ENCODE measurements at regions not wholly inside any gene's neighbourhood (a gene's known extent, or its start where the extent isn't known, plus 50 kb on each side); places are given as distances from the start of the nearest gene placed in this dataset.

- Histone ChIP-seq H3K9me2 (ENCODE audit: insufficient read depth, low read length) (no peaks in the 10 kb centered on the region), H3K9me3 (ENCODE audit: low read length) (no peaks in the 10 kb centered on the region), H3K4me1 (ENCODE audit: insufficient read depth, low read length, poor library complexity, severe bottlenecking) (no peaks in the 10 kb centered on the region), H4K20me1 (ENCODE audit: insufficient read depth, low read length) (no peaks in the 10 kb centered on the region), H3K79me2 (ENCODE audit: insufficient read depth, low read depth, low read length) (no peaks in the 10 kb centered on the region), H3K4me3 (ENCODE audit: low read depth, low read length, poor library complexity, severe bottlenecking) (no peak overlapping the region), H3K4me2 (ENCODE audit: low read length) (no peak overlapping the region), H2AFZ (ENCODE audit: low read length) (no peak overlapping the region), H3K36me3 (ENCODE audit: insufficient read depth, low read length) (no peaks in the 10 kb centered on the region), H3K27ac (ENCODE audit: low read depth, low read length, poor library complexity, severe bottlenecking) (no peak overlapping the region)
- intact Hi-C loops (cut with micrococcal nuclease; ENCODE audit: unreplicated experiment), result no loop called here
- ChIA-PET POLR2A (interaction anchor here (1.9 kb wide), 1 partner anchor 11 kb away, joined by 6 read pairs; no protein-coding TSS in a partner anchor), CTCF (ENCODE audit: unreplicated experiment) (no interaction called here)
- DNase-seq (ENCODE audit: low spot score), result no peak
- TF ChIP-seq EZH2phosphoT487 (IDR thresholded peaks at IDR 0.05; ENCODE audit: borderline replicate concordance, low read depth, low read length) (no peak), CTCF (conservative IDR thresholded peaks at IDR 0.05; ENCODE audit: low read length) (no peak)
- BruUV-seq (replicated peaks), result no TSS peak
Measured at GRCh38 chr2:211281430-211282073, 725.2 kb downstream of the CPS1 start.

- Histone ChIP-seq H3K79me2 (ENCODE audit: insufficient read depth, low read depth, low read length) (no peaks in the 10 kb centered on the region), H3K4me2 (ENCODE audit: low read length) (no peak overlapping the region), H3K36me3 (ENCODE audit: insufficient read depth, low read length) (no peaks in the 10 kb centered on the region), H3K9me3 (ENCODE audit: low read length) (no peaks in the 10 kb centered on the region), H2AFZ (ENCODE audit: low read length) (no peak overlapping the region), H3K4me3 (ENCODE audit: low read depth, low read length, poor library complexity, severe bottlenecking) (no peak overlapping the region), H4K20me1 (ENCODE audit: insufficient read depth, low read length) (no peaks in the 10 kb centered on the region), H3K9me2 (ENCODE audit: insufficient read depth, low read length) (no peaks in the 10 kb centered on the region), H3K27ac (ENCODE audit: low read depth, low read length, poor library complexity, severe bottlenecking) (no peak overlapping the region), H3K4me1 (ENCODE audit: insufficient read depth, low read length, poor library complexity, severe bottlenecking) (no peaks in the 10 kb centered on the region)
- POLR2A ChIA-PET, result interaction anchor here (0.6 to 0.8 kb wide), 2 partner anchors 190 to 232 kb away, joined by 3 to 4 read pairs; no protein-coding TSS in a partner anchor
- no TSS peak for BruUV-seq (replicated peaks)
- DNase-seq (ENCODE audit: low spot score), result no peak
- TF ChIP-seq CTCF (conservative IDR thresholded peaks at IDR 0.05; ENCODE audit: low read length) (no peak), EZH2phosphoT487 (IDR thresholded peaks at IDR 0.05; ENCODE audit: borderline replicate concordance, low read depth, low read length) (no peak)
- intact Hi-C loops (cut with micrococcal nuclease; ENCODE audit: unreplicated experiment), result no loop called here
- CTCF ChIA-PET (ENCODE audit: unreplicated experiment), result no interaction called here
Measured at GRCh38 chr2:211302676-211303075, 746.3 kb downstream of the CPS1 start.

GRCh38 chr2:211306929-211307328 is 750.5 kb downstream of the CPS1 start:
- no peaks in the 10 kb centered on the region for H3K79me2 ChIP-seq (ENCODE audit: insufficient read depth, low read depth, low read length)
- CTCF ChIA-PET (ENCODE audit: unreplicated experiment), result no interaction called here
- no peak overlapping the region for H3K4me2 ChIP-seq (ENCODE audit: low read length)
- POLR2A ChIA-PET, result no interaction called here
- intact Hi-C loops (cut with micrococcal nuclease; ENCODE audit: unreplicated experiment), result no loop called here
- H3K36me3 ChIP-seq (ENCODE audit: insufficient read depth, low read length), result no peaks in the 10 kb centered on the region
- no peaks in the 10 kb centered on the region for H4K20me1 ChIP-seq (ENCODE audit: insufficient read depth, low read length)
- H3K9me3 ChIP-seq (ENCODE audit: low read length), result no peaks in the 10 kb centered on the region
- H3K9me2 ChIP-seq (ENCODE audit: insufficient read depth, low read length), result no peaks in the 10 kb centered on the region
- H3K4me1 ChIP-seq (ENCODE audit: insufficient read depth, low read length, poor library complexity, severe bottlenecking), result no peaks in the 10 kb centered on the region
- BruUV-seq (replicated peaks), result no TSS peak
- TF ChIP-seq CTCF (conservative IDR thresholded peaks at IDR 0.05; ENCODE audit: low read length), result no peak
- TF ChIP-seq EZH2phosphoT487 (IDR thresholded peaks at IDR 0.05; ENCODE audit: borderline replicate concordance, low read depth, low read length), result no peak
- no peak for DNase-seq (ENCODE audit: low spot score)
- no peak overlapping the region for H3K27ac ChIP-seq (ENCODE audit: low read depth, low read length, poor library complexity, severe bottlenecking)
- H3K4me3 ChIP-seq (ENCODE audit: low read depth, low read length, poor library complexity, severe bottlenecking), result no peak overlapping the region
- no peak overlapping the region for H2AFZ ChIP-seq (ENCODE audit: low read length)
